GM18867 (cell line): ENCODE measurements at regions not wholly inside any gene's neighbourhood (a gene's known extent, or its start where the extent isn't known, plus 50 kb on each side); places are given as distances from the start of the nearest gene placed in this dataset.
"Not testable (repeated sequence)": the region's sequence is repeated elsewhere in the genome, so short reads cannot be mapped to it uniquely, and the experiment has no call there.

ENCODE experiments used
- ATAC-seq: cut with Tn5 transposase; IDR thresholded peaks from one replicate; pipeline ENCODE4 v1.9.1; 2021; ENCODE audit warnings: mild to moderate bottlenecking, moderate library complexity; ENCODE audit not compliant: unreplicated experiment

DNA sequence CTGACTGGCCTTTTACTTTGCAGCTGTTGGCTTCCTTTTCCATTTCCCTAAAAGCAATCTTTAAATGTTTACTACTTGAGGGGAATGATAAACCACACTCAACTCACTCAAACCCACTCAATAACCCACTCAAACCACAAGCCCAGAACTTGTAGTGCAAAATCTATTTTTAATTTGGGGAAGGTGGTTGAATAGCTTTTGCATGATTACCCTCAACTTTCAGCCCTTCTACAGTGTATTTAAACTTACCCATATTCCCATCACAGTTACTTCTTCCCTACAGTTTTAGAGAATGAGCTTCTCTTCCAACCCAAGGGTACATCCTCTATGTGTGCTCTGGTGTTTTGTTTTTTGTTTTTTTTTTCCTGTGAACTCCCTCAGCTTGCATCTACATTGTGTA is 636.1 kb downstream of the TDRD15 start:
- no peak for ATAC-seq

DNA sequence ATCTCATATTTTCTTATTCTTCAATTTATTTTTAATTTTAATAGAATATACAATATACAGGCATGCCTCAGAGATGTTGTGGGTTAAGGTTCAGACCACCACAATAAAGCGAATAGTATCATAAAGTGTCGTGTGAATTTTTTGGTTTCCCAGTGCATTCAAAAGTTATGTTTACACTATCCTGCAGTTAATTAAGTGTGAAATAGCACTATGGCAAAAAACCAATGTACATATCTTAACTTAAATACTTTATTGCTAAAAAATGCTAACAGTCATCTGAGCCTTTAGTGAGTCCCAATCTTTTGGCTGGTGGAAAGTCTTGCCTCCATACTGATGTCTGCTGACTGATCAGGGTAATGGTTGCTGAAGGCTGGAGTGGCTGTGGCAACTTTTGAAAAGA is 637.6 kb downstream of the TDRD15 start:
- ATAC-seq, result no peak

- no peak for ATAC-seq
These were observed 639.7 kb downstream of the TDRD15 start for GRCh38 chr2:21763501-21763900.

- no peak for ATAC-seq
These were observed 647.0 kb downstream of the TDRD15 start for GRCh38 chr2:21770787-21771186.

DNA sequence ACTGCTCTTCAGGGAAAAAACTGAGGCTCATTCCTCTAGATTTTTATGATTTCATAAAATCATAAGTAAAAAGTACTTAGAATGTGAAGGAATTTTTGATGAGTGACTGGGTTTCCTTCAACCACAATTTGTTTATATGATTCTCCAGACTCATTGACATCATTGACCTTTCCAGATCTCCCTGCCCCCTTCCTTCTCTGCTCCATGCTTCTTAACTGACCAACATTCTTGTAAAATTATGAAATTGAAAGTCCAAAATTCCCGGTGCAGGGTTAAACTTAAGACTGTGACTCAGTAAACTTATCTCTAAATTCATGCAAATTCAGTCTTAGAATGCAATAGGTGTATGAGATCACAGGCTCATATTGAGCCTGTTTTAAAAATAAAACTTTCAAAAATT is 648.9 kb downstream of the TDRD15 start:
- ATAC-seq, result no peak

GRCh38 chr2:21773168-21773567 is 649.4 kb downstream of the TDRD15 start:
- no peak for ATAC-seq

- ATAC-seq, result no peak
These were observed 651.1 kb downstream of the TDRD15 start for GRCh38 chr2:21774691-21775368.

- ATAC-seq, result no peak
These were observed 656.0 kb downstream of the TDRD15 start for GRCh38 chr2:21779786-21780185.

GRCh38 chr2:21781962-21782361 is 658.2 kb downstream of the TDRD15 start:
- ATAC-seq, result no peak

DNA sequence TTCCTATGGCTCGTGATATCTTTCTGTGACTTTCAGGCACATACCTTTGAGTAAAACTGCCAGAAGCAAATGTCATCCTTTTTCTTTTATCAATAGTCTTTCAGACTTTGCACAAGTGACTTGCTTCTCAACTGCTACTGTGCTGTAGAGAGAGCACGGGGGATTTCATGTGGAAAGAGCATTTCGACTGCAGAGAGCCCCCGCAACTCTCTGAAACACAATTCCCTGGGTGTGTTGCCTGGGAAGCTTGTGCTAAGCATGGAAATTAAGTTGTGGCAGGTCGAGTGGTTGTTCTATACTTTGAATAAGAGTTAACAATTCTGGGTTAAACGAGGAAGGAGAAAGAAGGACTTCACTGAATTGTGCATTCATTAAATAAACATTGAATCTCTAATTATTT is 659.1 kb downstream of the TDRD15 start:
- no peak for ATAC-seq

DNA sequence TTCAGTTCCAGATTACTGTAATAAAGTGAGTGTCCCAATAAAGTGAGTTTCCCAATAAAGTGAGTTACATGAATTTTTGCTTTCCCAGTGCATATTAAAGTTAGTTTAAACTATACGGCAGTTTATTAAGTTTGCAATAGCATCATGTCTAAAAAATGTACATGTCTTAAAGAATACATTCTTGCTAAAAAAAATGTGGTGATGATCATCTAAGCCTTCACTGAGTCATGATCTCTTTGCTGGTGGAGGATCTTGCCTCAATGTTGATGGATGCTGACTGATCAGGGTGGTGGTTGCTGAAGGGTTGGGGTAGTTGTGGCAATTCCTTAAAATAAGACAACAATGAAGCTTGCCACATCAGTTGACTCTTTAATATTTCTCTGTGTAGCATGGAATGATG is 664.2 kb downstream of the TDRD15 start:
- ATAC-seq, result no peak

- not testable (repeated sequence) for ATAC-seq
These were observed 666.5 kb downstream of the TDRD15 start for GRCh38 chr2:21790311-21790710.

- ATAC-seq, result no peak
These were observed 668.8 kb downstream of the TDRD15 start for GRCh38 chr2:21792571-21792970.

DNA sequence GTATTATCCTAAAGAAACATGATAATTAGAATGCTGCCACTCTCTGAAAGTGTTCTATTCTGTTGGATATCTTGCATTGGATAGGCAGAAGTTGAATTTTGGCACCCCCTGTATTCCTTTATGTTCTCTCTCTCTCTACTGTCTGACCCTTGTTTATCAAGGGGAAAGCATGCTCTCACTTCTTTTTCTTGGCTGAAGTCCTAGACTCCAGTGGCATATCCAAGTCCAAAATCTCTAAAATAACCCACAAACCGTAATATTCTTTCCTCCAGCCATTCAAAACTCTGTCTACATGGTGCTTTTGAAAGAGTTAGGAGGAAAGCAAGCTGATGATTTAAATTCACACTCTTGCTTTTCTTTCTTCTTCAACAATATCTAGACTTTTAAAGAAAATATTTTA is 669.7 kb downstream of the TDRD15 start:
- no peak for ATAC-seq

GRCh38 chr2:21794611-21795010 is 670.8 kb downstream of the TDRD15 start:
- no peak for ATAC-seq

GRCh38 chr2:21800356-21800755 is 676.6 kb downstream of the TDRD15 start:
- no peak for ATAC-seq

GRCh38 chr2:21803550-21803949 is 679.8 kb downstream of the TDRD15 start:
- no peak for ATAC-seq

DNA sequence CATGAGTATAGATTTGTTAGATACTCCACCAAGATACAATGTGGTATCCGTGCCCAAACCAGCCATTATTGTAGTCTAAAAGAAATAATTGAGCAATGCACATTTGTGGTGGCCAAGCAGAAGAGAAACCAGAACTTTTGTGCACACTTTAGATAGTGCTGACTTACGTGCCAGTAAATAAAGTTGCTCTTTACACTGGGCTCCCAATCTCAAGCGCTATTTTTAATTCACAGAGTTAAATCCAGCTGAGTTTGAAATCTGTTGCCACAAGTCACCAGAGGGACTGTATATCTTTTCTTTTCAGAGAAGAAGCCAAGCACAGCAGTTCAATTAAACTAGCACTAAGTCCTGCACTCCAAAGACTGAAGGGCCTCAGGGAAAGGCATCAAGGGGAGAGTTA is 680.4 kb downstream of the TDRD15 start:
- no peak for ATAC-seq

DNA sequence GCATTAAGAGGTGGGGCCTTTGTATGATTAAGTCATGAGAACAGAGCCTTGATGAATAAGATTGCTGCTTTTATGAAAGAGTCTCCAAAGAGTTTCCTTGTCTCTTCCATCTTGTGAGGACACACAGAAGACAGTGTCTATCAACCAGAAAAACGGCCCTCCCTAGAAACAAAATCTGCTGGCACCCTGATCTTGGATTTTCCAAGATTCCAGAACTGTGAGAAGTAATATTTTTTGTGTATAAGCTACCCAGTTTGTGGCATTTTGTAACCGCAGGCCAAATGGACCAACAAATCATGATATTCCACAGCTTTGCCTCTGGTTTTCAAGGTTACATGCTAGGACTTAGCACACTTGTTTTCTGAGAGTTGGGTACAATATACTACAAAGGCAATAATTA is 687.8 kb downstream of the TDRD15 start:
- ATAC-seq, result no peak

- ATAC-seq, result no peak
These were observed 689.0 kb downstream of the TDRD15 start for GRCh38 chr2:21812766-21813165.

DNA sequence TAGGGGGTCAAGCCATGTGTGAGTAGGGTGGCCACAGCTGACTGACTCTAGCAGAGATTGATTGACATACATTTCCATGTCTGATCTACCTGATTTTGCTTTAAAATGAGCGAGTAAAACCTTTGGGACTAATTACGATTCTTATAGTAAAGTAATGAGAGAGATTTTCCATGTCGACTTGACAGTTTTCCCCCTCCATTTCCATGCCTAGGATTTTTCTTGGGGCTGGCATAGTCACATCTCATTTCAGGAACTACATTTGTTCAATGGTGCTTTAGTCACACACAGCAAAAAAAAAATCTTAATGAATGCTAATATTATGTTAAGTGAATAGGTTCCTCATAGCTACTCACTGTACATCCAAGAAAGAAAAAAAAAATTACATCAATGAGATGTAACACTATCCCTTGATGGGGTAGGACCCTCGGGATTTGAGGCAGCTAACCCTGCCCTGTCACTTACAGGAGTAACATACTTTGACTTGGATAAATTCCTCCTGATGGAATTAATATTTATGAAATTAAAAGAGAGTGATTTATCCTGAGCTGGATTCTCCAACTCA is 690.9 kb downstream of the TDRD15 start:
- ATAC-seq, result no peak

GRCh38 chr2:21818212-21818795 is 694.5 kb downstream of the TDRD15 start:
- ATAC-seq, result no peak

GRCh38 chr2:21819454-21819853 is 695.7 kb downstream of the TDRD15 start:
- no peak for ATAC-seq
